SU-DHL-6 (cell line): ENCODE measurements at regions not wholly inside any gene's neighbourhood (a gene's known extent, or its start where the extent isn't known, plus 50 kb on each side); places are given as distances from the start of the nearest gene placed in this dataset.
"Not testable (repeated sequence)": the region's sequence is repeated elsewhere in the genome, so short reads cannot be mapped to it uniquely, and the experiment has no call there.

Experiments used
- EZH2phosphoT487 ChIP-seq: fragments of 200-600 bp; sonication (generic), shearing (Covaris generic); conservative IDR thresholded peaks from 2 replicates; pipeline ENCODE4 v1.6.1; 2018; ENCODE audit warnings: mild to moderate bottlenecking, antibody characterized with exemption, low read length, moderate library complexity, mixed read lengths
- TF ChIP-seq, protein P1 (sequence below): fragments of 200-600 bp; sonication (generic); IDR thresholded peaks from one replicate; pipeline ENCODE4 v1.5.1; 2017; ENCODE audit warnings: antibody characterized with exemption, mild to moderate bottlenecking, low read length, moderate library complexity; ENCODE audit not compliant: insufficient read depth, poor library complexity, severe bottlenecking

DNA sequence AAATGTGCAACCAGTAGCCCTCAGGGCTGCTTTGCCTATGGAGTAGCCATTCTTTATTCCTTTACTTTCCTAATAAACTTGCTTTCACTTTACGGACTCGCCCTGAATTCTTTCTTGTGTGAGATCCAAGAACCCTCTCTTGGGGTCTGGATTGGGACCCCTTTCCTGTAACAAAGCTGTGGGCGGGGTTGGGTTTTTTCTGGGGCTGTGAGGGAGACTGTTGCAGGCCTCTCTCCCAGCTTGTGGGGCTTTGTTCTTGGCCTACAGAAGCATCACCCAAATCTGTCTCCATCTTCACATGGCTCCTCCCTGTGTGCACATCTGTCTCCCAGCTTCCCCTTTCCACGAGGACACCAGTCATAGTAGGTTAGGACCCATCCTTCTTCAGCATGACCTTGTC, 154.5 kb downstream of the LPIN1 start:
- TF ChIP-seq, protein P1, sequence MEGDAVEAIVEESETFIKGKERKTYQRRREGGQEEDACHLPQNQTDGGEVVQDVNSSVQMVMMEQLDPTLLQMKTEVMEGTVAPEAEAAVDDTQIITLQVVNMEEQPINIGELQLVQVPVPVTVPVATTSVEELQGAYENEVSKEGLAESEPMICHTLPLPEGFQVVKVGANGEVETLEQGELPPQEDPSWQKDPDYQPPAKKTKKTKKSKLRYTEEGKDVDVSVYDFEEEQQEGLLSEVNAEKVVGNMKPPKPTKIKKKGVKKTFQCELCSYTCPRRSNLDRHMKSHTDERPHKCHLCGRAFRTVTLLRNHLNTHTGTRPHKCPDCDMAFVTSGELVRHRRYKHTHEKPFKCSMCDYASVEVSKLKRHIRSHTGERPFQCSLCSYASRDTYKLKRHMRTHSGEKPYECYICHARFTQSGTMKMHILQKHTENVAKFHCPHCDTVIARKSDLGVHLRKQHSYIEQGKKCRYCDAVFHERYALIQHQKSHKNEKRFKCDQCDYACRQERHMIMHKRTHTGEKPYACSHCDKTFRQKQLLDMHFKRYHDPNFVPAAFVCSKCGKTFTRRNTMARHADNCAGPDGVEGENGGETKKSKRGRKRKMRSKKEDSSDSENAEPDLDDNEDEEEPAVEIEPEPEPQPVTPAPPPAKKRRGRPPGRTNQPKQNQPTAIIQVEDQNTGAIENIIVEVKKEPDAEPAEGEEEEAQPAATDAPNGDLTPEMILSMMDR: not testable (repeated sequence)
- TF ChIP-seq EZH2phosphoT487: not testable (repeated sequence)
